HG02943 (cell line): ENCODE measurements at regions not wholly inside any gene's neighbourhood (a gene's known extent, or its start where the extent isn't known, plus 50 kb on each side); places are given as distances from the start of the nearest gene placed in this dataset.

Source experiments
- ATAC-seq: cut with Tn5 transposase; IDR thresholded peaks from one replicate; pipeline ENCODE4 v1.9.1; 2021; ENCODE audit warnings: mild to moderate bottlenecking, low read depth, moderate library complexity; ENCODE audit not compliant: unreplicated experiment

DNA sequence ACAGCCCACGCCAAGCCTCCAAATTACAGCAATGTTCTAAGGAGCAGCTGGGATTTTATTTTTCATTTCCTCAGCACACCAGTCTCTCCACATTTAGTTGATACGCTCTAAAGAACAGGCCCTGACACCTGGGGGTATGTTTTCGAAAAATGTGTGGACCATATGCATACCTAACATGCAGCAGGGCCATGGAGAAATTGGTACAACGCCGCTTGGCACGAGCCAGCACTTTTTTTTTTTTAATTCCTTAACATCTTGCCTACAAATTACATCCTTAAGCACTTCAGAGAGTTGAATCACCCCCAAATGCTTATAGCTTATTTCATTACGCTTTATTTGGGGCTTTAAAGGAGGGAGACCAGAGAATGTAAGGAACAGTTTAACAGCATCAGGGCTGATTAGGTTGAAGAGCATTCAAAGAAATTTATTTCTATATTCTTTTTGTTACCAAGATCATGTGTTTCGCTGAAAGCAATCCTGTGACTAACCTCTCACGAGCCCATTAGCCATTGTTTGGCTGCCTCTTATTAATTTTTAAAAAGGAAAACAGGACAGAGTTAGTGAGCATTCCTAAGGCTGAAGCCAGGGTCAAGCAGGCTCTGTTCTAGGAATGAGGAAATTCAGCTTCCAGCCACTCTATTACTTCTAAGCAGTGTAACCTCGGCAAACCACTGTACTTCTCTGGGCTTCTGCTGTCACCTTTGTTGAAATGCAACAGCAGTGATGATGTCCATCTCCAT lies 173.8 kb downstream of the ACTL7B start:
- no peak for ATAC-seq

DNA sequence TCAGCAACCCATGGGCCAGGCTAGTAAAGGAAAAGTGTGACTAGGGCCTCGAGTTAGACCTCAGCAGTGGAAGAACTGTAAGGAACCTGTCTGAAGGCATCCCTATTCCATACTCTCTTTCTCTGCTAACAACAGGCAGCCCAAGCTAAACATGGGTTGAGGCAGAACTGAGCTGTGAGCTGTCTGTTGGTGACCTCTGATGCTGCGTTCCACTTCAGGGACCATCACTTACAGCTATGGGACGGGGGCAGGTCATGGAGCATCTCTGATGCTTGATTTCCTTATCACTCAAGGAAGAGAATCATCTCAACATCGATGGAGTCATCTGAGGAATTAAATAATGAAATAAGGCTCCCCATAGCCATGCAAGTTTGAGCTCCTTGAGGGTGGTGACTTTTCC lies 174.8 kb downstream of the ACTL7B start:
- no peak for ATAC-seq

DNA sequence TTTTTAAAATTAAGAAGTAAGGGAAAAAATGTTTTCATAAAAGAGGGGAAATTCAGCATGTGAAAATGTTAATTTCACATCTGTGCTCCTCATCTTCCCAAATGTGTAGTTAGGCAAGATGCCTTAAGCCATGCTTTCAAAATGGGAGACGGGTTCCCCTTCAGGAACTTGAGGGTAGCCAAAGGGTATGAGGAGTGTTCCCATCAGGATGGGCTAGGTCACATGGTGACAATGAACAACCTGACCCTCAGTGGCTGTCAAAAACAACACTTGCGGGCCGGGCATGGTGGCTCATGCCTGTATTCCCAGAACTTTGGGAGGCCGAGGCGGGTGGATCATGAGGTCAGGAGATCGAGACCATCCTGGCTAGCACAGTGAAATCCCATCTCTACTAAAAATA lies 178.0 kb downstream of the ACTL7B start:
- no peak for ATAC-seq

DNA sequence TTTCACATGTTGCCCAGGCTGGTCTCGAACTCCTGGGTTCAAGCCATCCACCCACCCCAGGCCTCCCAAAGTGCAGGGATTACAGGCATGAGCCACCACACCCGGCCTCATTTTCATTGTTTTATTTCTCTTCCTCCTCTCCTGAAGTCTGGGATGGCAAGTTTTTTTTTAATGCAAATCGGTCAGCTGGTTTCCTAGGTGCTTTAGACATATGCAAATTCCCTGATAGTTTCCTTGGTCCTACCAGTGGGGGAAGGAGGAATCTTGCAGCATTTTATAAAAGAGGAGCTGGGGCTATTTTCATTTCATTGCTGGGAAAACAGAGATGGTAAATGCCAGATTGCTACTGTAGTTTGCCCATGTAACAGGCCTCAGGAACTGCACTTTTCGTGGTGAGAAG lies 179.4 kb downstream of the ACTL7B start:
- no peak for ATAC-seq

DNA sequence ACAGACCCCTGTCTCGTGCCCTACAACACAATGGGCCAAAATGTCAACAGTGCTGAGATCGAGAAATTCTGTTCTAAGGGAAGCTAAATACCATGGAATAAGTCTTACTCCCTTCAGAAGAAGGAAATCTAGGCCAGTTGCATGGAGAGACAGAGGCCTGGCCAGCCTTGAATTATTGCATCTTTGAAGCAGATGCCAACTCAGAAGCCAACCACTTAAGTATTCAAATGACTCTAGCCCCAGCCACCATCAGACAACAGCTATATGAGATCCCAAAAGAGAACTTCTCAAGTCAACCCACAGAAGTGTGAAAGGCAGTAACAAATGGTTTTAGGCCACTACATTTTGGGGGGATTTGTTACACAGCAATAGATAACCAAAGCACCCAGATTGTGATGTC lies 180.1 kb downstream of the ACTL7B start:
- no peak for ATAC-seq

DNA sequence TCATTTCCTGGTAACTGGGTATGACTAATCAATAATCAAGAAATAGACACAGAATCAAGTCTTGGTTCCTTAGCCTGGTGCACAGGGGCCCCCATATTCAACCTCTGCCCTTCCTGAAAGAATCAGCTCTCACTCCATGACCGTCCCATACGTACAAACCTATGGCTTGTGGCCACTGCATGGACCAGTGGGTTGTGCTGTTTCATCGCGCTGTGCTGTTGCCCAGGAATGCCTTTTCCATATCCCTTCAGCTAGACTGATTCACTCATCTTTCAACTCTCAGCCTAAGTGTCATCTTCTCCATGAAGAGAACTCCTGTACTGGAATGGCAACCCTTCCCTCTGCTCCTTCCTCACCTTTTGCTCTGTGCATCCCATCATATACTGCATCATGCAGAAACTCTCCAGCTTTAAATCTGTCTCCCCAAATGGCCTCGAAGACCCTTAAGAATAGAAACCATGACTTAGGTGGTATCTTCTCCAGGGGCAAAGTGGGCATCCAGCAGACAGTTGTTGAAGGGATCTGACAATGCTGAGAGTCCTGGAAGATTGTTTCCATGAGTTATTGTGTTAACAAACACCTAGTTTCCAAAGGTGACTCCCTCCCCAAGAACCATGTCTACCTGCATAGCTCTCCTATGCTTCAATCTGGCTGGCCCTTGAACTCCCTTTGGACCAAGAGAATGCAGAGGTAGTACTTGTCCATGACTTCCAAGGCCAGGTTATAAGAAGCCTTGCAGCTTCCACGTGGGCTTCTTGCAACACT lies 180.8 kb downstream of the ACTL7B start:
- no peak for ATAC-seq

DNA sequence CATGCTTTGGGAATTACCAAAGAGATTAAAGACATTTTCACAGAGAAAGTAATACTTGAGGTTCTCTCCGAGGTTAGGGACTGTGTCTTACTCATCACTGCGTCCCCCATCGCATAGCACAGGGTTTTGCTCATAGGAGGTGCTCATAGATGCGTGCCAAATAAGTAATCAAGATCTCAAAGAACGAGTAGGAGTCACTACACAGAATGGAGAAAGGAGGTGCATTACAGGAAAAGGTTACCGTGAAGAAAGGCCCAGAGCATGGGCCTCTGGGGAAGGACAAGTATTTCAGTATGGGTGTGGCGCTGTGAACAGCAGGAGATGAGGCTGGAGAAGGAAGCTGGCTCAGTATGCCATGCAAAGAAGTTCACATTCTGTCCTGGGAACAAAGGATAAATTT lies 182.4 kb downstream of the ACTL7B start:
- ATAC-seq, result no peak

DNA sequence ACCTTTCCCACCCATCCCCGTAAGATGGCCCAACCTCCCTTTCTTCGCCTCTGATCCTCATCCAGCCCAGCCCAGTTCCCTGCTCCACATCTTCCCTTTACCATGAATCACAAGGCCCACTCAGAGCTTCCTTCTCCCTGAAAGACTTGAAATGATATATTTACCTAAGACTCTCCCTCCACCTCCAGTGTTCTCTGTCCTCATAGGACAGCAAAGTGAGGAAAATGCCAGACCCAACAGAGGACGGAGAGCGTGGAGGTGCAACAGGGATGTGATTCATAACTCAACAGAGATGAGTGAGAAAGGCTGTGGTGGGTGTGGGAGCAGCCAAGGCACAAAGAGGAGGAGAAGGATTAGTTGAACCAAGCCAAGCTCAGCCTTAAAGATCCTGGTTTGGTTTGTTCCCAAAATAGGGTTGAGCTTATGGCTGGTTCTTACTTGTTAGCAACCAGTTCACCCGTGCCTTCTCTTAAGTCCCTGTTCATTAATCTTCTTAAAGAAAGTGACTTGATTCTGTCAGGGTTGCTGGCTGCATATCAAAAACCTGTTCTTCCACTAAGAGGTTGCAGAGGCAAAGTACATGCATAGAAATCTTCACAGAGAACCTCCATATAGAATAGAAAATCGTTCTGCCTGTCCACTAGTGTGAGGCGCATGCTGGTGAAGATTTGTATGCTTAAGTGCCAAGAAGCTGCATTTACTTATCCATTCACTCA lies 183.2 kb downstream of the ACTL7B start:
- no peak for ATAC-seq

DNA sequence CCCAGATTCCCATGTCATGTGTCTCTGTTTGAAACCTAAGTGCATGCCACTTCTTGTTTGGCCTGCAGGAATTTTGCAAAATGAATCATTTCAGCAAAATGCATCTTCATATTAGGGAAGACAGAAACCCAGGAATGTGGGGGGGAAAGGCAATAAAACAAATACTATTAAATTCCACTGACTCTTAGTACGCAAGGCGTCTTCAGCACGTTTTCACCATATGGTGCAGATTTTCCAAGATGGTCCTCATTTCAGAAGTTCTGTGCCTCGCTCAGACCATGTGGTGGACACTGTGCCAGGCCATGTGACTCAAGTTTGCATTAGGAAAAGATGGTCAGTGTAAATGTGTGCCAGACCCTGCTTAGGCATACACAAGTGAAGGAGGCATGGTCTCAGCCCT lies 184.0 kb downstream of the ACTL7B start:
- no peak for ATAC-seq

DNA sequence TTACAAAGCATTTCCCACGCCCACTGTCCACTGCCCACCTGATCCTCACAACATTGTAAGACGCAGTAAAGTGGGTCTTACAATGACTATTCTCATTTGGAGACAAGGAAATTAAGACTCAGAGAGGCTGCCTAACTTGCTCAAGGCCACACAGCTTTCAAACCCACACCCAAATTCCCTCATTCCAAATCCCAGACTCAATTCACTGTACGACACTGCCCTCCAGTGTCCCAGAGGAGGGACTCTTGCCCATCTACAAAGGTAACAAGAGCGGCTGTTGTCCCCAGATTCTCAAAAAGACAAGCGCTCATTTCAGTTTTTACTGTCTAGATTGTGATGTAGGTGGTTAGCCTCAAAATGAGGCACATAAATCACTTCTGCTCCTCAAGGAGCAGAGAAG lies 184.6 kb downstream of the ACTL7B start:
- ATAC-seq, result no peak

DNA sequence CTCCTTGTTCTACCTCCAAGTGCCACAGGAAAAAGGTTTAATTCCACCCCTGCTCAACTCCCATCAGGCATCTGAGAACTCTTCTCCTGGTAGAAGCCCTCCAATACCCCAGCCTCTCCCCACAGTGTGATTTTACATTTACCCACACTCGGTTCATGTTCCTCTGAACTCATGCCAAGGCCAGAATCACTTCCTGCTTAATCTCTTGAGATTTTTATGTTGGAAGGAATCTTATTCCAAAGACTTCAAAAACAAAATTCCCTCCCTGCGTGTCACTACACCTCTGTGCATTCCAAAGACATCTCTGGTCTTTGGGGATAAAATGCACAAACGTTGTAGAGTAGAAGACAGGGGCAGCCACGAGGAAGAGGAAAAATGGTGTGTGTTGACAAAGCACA lies 186.8 kb downstream of the ACTL7B start:
- ATAC-seq, result no peak

DNA sequence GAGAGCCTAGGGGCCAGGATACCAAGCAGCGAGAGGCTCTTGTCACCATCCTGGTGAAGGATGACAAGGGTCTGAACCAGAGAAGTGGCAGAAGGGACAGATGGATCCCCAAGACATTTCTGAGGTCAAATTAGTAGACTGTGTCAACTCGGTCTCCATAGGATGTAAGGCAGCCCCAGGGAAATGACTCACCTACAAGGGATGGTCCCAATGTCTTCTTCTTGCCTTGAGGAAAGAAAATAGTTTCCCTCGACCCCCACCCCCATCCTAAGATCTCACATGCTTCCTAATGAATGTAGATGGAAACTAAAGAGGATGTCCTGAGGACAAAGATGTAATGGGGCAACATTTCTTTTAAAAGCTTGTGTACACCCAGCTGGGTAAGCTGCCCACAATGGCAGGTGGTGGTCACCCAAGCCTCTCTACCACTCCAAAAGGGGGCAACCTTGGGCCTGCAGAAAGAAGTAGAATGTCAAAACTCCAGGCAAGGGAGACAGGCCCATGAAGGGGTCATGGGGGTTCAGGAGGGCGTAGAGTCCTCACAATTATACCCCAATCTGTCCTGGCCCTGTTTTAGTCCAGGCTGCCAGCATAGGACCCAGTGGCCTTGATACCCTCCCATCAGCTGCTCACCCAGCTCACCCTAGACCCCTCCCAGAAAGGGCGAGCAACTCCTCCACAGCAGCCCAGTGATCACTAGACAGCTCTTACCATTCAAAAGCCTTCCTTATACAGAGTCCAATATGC lies 187.4 kb downstream of the ACTL7B start:
- ATAC-seq, result no peak

DNA sequence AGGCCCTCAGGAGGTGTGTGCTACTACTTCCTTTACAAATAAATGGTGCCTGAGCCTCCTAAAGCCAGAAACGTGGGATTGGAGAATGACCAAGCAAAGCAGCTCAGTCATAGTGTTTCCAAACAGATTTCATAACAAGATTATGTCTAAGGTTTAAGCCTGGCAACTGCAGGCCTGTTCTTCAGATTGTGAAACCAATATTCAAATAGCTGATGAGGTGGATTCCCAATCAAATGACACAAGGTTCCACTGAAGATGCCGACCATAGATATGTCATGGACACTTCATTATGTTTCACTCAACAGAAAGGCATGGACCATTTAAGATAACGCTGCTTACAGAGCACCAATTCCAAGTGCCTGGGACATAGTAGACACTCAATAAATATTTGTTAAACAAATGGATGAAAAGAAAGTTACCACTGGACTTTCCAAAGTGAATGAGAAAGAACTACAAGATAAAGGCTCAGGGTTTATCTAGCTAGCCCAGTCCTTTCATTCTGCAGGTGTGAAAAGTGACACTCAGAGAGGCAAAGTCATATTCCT lies 189.5 kb downstream of the ACTL7B start:
- ATAC-seq, result no peak

DNA sequence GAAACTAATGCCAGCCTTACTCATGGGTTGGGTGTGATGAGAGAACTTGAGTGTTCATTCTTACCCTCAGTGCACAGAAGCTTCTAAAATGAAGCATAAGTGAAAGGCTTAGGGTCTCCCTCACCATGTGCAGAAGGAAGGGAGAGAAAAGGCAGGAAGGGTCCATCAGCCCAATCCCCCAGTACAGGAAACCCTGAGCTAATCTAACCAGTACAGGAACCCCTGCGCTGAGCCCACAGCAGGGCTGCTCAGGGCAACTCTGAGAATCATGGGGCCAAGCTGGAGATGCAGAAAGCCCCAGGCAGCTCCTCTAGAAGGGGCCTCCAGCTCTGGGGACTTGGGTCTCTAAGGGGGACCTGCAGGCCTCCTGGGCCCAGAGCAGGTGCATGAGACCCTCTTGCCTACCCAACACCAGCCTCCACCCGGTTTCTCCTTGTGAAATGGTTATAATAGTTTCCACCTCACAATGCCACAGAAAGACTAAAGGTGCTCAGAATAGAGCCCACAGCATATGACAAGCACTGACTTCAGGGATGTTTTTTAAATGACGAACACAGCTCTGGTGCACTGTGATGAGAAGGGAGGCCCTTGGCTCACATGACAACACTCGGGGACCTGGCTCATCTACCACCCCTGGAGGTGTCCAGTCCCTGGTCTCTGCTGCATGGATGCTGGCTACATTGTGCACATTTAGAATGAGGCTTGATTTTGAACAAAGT lies 190.1 kb downstream of the ACTL7B start:
- ATAC-seq, result no peak

DNA sequence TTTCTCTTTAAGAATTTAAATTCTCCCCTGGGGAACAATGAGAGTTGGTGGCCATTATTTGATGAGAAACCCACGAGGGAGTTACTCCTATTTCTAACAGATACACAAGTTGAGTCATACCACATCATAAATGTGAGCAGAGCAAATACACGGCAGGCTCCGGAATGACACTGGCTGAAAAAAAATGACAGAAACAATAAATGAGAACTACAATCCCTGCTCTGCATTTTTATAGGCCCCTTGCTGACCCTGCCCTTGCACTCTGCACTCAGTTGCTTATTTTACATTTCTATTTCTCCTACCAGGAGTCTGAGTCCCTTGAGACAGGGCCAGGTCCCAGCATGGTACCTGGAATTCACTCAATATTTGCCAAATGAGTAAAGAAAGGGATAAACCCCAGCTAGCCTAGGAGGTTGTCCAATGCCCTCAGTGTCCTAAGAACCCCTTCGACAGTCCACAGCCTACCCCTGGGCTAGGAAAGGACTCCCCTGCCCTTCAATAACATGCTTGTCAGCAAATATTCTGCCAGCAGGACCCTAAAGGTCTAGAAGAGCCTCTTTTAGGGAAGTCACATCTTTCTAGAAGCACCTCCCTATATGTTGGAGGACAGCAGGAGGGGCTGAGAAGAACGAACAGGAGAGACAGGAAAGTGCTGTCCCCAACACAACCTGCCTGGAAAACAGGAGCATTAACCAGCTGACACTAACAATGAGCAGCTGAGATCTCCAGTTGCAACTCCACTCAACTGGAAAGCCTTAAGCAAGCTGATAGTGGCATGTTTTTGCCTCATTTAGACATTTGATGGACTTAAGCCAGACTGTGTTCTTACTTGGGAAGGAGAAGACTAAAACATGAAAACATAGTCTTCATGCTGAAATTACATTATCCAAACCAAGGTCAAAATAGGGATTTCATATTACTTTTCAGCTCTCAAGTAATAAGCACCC lies 191.2 kb downstream of the ACTL7B start:
- ATAC-seq, result no peak

DNA sequence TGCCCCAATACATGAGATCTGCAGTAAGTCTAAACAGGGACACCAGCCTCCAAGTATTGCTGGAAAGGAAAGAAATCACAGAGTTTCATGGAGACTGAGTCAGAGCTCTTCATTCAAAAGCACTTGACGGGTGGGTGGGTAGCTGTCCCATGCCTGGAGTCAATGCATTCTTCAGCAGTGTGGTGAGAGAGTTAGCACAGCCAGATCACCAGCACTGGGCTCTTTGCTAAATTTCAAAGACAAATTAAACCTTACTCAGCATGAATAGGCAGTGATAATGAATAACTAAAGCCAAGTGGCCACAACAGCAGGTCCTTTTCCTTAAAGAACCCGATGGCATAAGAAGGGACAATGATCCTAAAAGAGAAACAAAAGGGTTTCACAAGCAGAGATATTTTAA lies 192.4 kb downstream of the ACTL7B start:
- no peak for ATAC-seq

DNA sequence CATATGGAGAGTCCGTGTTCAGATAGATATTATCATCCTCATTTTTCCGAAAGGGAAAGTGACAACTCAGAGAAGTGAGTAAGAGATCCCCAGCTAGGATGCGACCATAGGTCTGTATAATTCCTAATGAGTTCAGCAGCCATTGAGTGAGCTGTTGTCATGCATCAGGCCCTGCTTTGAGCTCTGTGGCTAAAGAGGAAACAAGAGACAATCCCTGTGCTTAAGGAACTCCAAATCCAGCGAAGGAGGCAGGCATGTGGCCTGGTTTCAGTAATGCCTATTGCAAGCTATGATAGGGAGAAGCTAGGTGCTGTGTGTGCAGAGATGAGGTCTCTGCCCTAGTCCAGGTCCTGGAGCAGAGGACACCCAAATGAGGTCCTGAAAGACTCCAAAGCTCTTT lies 192.8 kb downstream of the ACTL7B start:
- no peak for ATAC-seq

DNA sequence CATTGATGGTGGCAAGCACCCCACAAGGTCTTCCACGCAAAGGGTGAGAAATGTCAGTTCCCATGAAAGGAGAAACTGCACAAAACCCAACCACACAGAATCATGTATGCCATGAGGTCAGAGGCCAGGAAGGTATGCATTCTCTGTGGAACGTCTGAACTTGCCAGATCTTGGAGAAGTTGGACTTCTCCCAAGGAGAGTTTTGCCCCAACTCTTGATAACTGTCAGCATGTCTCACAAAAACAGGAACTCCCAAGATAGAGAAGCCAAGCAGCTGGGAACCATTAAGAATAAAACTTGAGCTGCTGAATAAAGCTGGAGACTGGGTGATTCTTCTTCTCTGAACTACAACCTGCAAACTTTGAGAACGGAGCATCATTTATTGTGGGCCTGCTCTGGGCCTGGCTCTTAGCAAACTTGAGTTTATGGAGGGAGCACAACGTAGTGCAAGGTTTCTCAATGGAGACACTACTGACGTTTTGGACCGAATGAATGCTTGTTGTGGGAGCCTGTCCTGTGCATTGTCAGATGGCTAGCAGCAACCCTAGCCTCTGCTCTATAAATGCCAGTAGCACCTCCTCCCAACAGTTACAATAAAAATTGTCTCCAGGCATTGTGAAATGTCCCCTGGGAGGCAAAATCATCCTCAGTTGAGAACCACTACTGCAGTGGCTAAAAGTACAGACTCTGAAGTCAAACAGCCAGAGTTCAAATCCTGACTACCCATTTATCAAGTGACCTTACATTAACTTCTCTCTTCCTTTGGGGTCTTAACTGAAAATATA lies 193.5 kb downstream of the ACTL7B start:
- ATAC-seq, result no peak
